ENCODE measurements at regions not wholly inside any gene's neighbourhood (a gene's known extent, or its start where the extent isn't known, plus 50 kb on each side); places are given as distances from the start of the nearest gene placed in this dataset.

DNA sequence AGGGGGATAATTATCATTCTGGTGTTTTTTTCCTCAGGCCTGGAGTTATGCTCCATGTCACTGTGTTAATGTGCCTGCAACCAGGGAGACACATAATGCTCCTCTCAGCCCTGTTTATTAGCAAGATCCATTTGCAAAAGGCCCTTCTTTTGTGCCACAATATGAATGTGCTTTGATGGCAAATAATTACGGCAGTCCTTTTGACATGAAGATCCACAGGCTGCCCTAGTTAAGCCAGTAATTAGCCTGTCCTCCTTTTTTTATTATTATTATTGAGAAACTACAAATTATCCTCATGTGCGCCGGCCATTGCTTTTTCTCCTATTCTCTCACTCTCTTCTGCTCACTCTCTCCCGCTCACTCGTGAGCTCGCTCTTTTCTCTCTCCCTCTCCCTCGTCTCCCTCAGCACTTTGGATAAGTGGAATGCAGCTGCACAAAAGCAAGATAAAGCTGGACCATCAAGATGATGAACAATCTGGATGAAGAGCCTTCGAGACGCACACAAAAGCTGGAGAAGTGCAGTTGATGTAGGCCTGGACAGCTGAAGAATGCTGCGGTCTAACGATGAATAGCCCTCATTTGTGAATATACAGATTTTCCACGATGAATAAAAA lies 762.3 kb downstream of the BCL11A start:
- 77% methylated on average over 12 of the region's 12 CpGs for WGBS
- H3K9me3 ChIP-seq (ENCODE audit: control insufficient read depth, low read length): no peaks in the 10 kb centered on the region
- no peak overlapping the region for H3K27ac ChIP-seq (ENCODE audit: low read length)
- ATAC-seq: no peak
- H3K27me3 ChIP-seq (ENCODE audit: control insufficient read depth, insufficient read depth): no peaks in the 10 kb centered on the region
- H3K4me3 ChIP-seq (ENCODE audit: low read length): no peak overlapping the region
- intact Hi-C loops (cut with DNase I): no loop called here
- H3K4me1 ChIP-seq (ENCODE audit: control insufficient read depth, insufficient read depth, low read length): no peaks in the 10 kb centered on the region
- DNase-seq: no peak

DNA sequence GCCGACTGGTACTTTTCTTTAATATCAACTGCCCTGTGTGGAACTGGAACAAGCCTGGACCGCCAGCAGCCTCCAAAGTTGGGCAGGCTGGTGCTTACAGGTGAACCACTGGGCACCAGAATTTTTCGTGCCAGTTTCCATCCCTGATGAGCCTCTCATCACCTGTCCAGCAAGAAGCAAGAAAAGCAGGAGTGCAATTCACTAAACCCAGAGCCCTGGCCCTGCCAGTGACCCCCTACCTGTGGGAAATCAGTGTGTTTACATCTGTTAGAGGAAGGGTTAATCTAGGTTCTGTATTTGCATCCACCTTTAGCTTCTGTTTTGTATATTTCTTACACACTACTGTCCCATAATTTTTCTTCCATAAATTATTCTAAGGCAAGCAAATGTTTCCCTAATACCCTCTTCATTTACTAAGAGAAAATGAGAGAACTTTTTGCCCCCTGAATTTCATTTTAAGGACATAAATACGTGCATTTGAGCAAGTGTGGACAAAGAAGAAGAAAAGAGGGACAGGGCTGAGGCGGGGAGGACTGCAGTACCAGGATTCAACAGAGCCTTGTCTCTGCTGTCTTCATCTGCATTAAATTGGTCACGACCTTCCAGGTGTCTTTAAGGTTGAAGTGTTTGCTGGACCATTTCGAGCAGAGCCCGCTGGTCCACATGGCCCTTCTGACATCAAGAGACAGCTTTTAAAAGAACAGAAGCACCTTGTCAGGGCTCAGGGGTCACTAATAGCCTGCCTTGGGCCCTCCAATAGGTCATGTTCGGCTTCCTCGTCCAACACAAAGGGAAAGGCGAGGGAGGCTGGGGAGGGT lies 763.1 kb downstream of the BCL11A start:
- intact Hi-C loops (cut with DNase I): no loop called here
- no peak overlapping the region for H3K4me3 ChIP-seq (ENCODE audit: low read length)
- no peaks in the 10 kb centered on the region for H3K9me3 ChIP-seq (ENCODE audit: control insufficient read depth, low read length)
- no peak overlapping the region for H3K27ac ChIP-seq (ENCODE audit: low read length)
- DNase-seq: no peak
- H3K27me3 ChIP-seq (ENCODE audit: control insufficient read depth, insufficient read depth): no peaks in the 10 kb centered on the region
- no peak for ATAC-seq
- no peaks in the 10 kb centered on the region for H3K4me1 ChIP-seq (ENCODE audit: control insufficient read depth, insufficient read depth, low read length)
- 74% methylated on average over 11 of the region's 11 CpGs for WGBS

GRCh38 chr2:59789523-59789922 lies 763.9 kb downstream of the BCL11A start:
- intact Hi-C loops (cut with DNase I): no loop called here
- no peak for ATAC-seq
- no peaks in the 10 kb centered on the region for H3K27me3 ChIP-seq (ENCODE audit: control insufficient read depth, insufficient read depth)

GRCh38 chr2:59787095-59787494 lies 766.4 kb downstream of the BCL11A start:
- ATAC-seq: no peak

More at GRCh38 chr2:59789523-59789922, 763.9 kb downstream of the BCL11A start:
- Histone ChIP-seq H3K9me3 (ENCODE audit: control insufficient read depth, low read length) (no peaks in the 10 kb centered on the region), H3K4me3 (ENCODE audit: low read length) (no peak overlapping the region), H3K4me1 (ENCODE audit: control insufficient read depth, insufficient read depth, low read length) (no peaks in the 10 kb centered on the region), H3K27ac (ENCODE audit: low read length) (no peak overlapping the region)
- no peak for DNase-seq
- 59% methylated on average over 2 of the region's 2 CpGs for WGBS

GRCh38 chr2:59786684-59787083 lies 766.8 kb downstream of the BCL11A start:
- DNase-seq: no peak
- 66% methylated on average over 1 of the region's 1 CpG for WGBS
- Histone ChIP-seq H3K4me1 (ENCODE audit: control insufficient read depth, insufficient read depth, low read length) (no peaks in the 10 kb centered on the region), H3K27me3 (ENCODE audit: control insufficient read depth, insufficient read depth) (no peaks in the 10 kb centered on the region), H3K4me3 (ENCODE audit: low read length) (no peak overlapping the region), H3K27ac (ENCODE audit: low read length) (no peak overlapping the region), H3K9me3 (ENCODE audit: control insufficient read depth, low read length) (no peaks in the 10 kb centered on the region)
- intact Hi-C loops (cut with DNase I): no loop called here
- ATAC-seq: no peak

More at GRCh38 chr2:59787095-59787494, 766.4 kb downstream of the BCL11A start:
- 77% methylated on average over 3 of the region's 3 CpGs for WGBS
- no peak for DNase-seq
- Histone ChIP-seq H3K27me3 (ENCODE audit: control insufficient read depth, insufficient read depth) (no peaks in the 10 kb centered on the region), H3K4me1 (ENCODE audit: control insufficient read depth, insufficient read depth, low read length) (no peaks in the 10 kb centered on the region), H3K27ac (ENCODE audit: low read length) (no peak overlapping the region), H3K4me3 (ENCODE audit: low read length) (no peak overlapping the region), H3K9me3 (ENCODE audit: control insufficient read depth, low read length) (no peaks in the 10 kb centered on the region)
- intact Hi-C loops (cut with DNase I): no loop called here

GRCh38 chr2:59779571-59779970 lies 773.9 kb downstream of the BCL11A start:
- DNase-seq: no peak
- no peak for ATAC-seq
- intact Hi-C loops (cut with DNase I): no loop called here
- H3K27me3 ChIP-seq (ENCODE audit: control insufficient read depth, insufficient read depth): no peaks in the 10 kb centered on the region
- no peak overlapping the region for H3K27ac ChIP-seq (ENCODE audit: low read length)
- H3K4me3 ChIP-seq (ENCODE audit: low read length): no peak overlapping the region
- no peaks in the 10 kb centered on the region for H3K9me3 ChIP-seq (ENCODE audit: control insufficient read depth, low read length)
- no peaks in the 10 kb centered on the region for H3K4me1 ChIP-seq (ENCODE audit: control insufficient read depth, insufficient read depth, low read length)

GRCh38 chr2:59777120-59777519 lies 776.3 kb downstream of the BCL11A start:
- no peaks in the 10 kb centered on the region for H3K27me3 ChIP-seq (ENCODE audit: control insufficient read depth, insufficient read depth)
- no peaks in the 10 kb centered on the region for H3K9me3 ChIP-seq (ENCODE audit: control insufficient read depth, low read length)
- no peak for DNase-seq
- H3K4me3 ChIP-seq (ENCODE audit: low read length): no peak overlapping the region
- 86% methylated on average over 3 of the region's 3 CpGs for WGBS
- no peaks in the 10 kb centered on the region for H3K4me1 ChIP-seq (ENCODE audit: control insufficient read depth, insufficient read depth, low read length)
- ATAC-seq: no peak
- intact Hi-C loops (cut with DNase I): no loop called here
- no peak overlapping the region for H3K27ac ChIP-seq (ENCODE audit: low read length)

DNA sequence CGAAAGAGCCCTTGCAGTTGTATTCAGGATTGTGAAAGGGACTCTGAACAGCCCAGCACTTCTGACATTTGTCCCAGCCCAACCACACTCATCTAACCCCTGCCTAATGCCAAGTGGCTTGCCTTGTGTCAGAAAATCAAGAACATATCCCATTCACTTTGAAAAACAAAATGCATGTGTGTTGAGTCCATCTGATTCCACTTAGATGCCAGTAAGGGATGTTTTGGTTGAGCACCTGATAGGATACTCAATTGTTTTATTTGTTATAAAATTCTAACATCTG lies 776.8 kb downstream of the BCL11A start:
- ATAC-seq (no peak), DNase-seq (no peak)
- Histone ChIP-seq H3K9me3 (ENCODE audit: control insufficient read depth, low read length) (no peaks in the 10 kb centered on the region), H3K4me3 (ENCODE audit: low read length) (no peak overlapping the region), H3K27ac (ENCODE audit: low read length) (no peak overlapping the region), H3K27me3 (ENCODE audit: control insufficient read depth, insufficient read depth) (no peaks in the 10 kb centered on the region), H3K4me1 (ENCODE audit: control insufficient read depth, insufficient read depth, low read length) (no peaks in the 10 kb centered on the region)
- intact Hi-C loops (cut with DNase I): no loop called here
- 88% methylated on average over 1 of the region's 1 CpG for whole genome bisulfite sequencing

DNA sequence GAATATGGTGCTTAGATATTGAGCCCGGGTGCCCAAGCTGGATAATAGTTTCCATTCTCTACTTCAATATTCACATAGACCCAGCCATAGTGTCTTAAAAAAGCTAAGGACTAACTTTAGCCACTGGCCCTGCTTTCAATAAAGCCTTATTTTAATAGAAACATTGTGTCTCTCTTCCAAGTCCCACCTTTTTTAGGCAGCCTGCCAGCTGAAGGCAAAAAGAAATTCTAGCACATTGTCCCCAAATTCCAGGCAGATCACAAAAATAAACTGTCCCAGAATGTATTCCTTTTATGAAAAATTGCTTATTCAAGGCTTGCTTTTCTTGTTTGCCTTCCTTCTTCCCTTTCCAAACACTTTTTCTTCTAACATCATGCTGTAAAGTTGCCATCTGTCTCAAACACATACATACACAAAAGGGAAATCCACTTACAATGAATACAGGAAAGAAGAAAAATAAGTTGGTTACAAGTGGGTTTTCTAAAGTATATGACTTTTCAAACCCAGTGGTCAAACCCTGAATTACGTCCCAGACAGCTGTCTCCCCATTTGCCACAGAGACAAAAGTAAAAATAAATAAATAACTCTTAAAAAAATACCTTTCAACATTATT lies 778.5 kb downstream of the BCL11A start:
- H3K27me3 ChIP-seq (ENCODE audit: control insufficient read depth, insufficient read depth): no peaks in the 10 kb centered on the region
- DNase-seq (no peak), ATAC-seq (no peak)
- no peaks in the 10 kb centered on the region for H3K9me3 ChIP-seq (ENCODE audit: control insufficient read depth, low read length)
- no peak overlapping the region for H3K4me3 ChIP-seq (ENCODE audit: low read length)
- intact Hi-C loops (cut with DNase I): no loop called here
- 73% methylated on average over 2 of the region's 2 CpGs for WGBS
- no peak overlapping the region for H3K27ac ChIP-seq (ENCODE audit: low read length)
- H3K4me1 ChIP-seq (ENCODE audit: control insufficient read depth, insufficient read depth, low read length): no peaks in the 10 kb centered on the region

DNA sequence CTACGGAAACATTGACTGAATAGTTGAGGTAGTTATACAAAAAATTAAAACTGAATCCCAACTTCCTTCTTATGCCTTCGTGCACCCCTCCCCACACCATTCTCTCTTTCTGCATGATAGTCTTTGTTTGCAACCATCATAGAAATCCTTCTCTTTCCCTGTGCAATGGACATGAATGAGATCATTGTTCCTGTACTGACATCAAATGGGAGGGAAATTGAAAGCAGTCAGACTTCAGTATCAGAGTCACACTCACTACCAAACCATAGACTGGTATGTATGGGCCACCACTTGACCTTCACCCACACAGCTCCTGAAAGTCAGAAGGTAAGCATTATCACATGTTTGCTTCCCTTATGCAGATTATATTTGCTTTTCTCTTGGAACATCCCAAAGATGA lies 782.8 kb downstream of the BCL11A start:
- DNase-seq: no peak
- intact Hi-C loops (cut with DNase I): no loop called here
- no peaks in the 10 kb centered on the region for H3K4me1 ChIP-seq (ENCODE audit: control insufficient read depth, insufficient read depth, low read length)
- no peak overlapping the region for H3K4me3 ChIP-seq (ENCODE audit: low read length)
- H3K27me3 ChIP-seq (ENCODE audit: control insufficient read depth, insufficient read depth): no peaks in the 10 kb centered on the region
- no peak for ATAC-seq
- 81% methylated on average over 2 of the region's 2 CpGs for WGBS
- no peak overlapping the region for H3K27ac ChIP-seq (ENCODE audit: low read length)
- H3K9me3 ChIP-seq (ENCODE audit: control insufficient read depth, low read length): no peaks in the 10 kb centered on the region

- intact Hi-C loops (cut with DNase I): no loop called here
- Histone ChIP-seq H3K4me1 (ENCODE audit: control insufficient read depth, insufficient read depth, low read length) (no peaks in the 10 kb centered on the region), H3K27me3 (ENCODE audit: control insufficient read depth, insufficient read depth) (no peaks in the 10 kb centered on the region), H3K27ac (ENCODE audit: low read length) (no peak overlapping the region), H3K4me3 (ENCODE audit: low read length) (no peak overlapping the region), H3K9me3 (ENCODE audit: control insufficient read depth, low read length) (no peaks in the 10 kb centered on the region)
- ATAC-seq (no peak), DNase-seq (no peak)
- WGBS: 83% methylated on average over 1 of the region's 1 CpG
Measured at GRCh38 chr2:59761966-59762365, 791.5 kb downstream of the BCL11A start.
